MCF 10A (cell line): ENCODE measurements at regions not wholly inside any gene's neighbourhood (a gene's known extent, or its start where the extent isn't known, plus 50 kb on each side); places are given as distances from the start of the nearest gene placed in this dataset.

Experiments
- BruUV-seq: library from RNA; stranded (reverse); fragments of 400-500 nt; replicated peaks from 2 replicates; lab custom pipeline; 2021; lab: Mats Ljungman, UMichigan
- CTCF ChIA-PET: fragments of 300-600 bp; sonication (Branson Sonifier 250); formaldehyde crosslinking; extraction: SDS; loops from one replicate; lab custom pipeline; 2021; ENCODE audit warnings: antibody characterized with exemption, inconsistent platforms; lab: Yijun Ruan, JAX
- POLR2A ChIA-PET: fragments of 300-600, 350-650 bp; sonication (Branson Sonifier 250); formaldehyde crosslinking; extraction: SDS; loops from one replicate; lab custom pipeline; 2020; ENCODE audit warnings: antibody characterized with exemption, inconsistent platforms; lab: Yijun Ruan, JAX
- DNase-seq: peaks from one replicate; pipeline ENCODE4 v3.0.0-alpha.2; 2018; ENCODE audit not compliant: unreplicated experiment
- H3K27ac Mint-ChIP-seq: one replicate; pipeline ENCODE4 v1.8.0; 2022; ENCODE audit warnings: mild to moderate bottlenecking, low read depth, mixed read lengths; ENCODE audit not compliant: unreplicated experiment
- H3K27me3 Mint-ChIP-seq: one replicate; pipeline ENCODE4 v1.8.0; 2022; ENCODE audit warnings: mixed read lengths; ENCODE audit not compliant: insufficient read depth, unreplicated experiment
- H3K36me3 Mint-ChIP-seq: one replicate; pipeline ENCODE4 v1.8.0; 2022; ENCODE audit warnings: mild to moderate bottlenecking, moderate library complexity, mixed read lengths; ENCODE audit not compliant: insufficient read depth, unreplicated experiment
- H3K4me1 Mint-ChIP-seq: one replicate; pipeline ENCODE4 v1.8.0; 2022; ENCODE audit warnings: mixed read lengths; ENCODE audit not compliant: insufficient read depth, unreplicated experiment
- H3K4me3 Mint-ChIP-seq: one replicate; pipeline ENCODE4 v1.8.0; 2022; ENCODE audit warnings: mild to moderate bottlenecking, moderate library complexity, mixed read lengths; ENCODE audit not compliant: unreplicated experiment
- H3K9me3 Mint-ChIP-seq: one replicate; pipeline ENCODE4 v1.8.0; 2022; ENCODE audit warnings: mixed read lengths; ENCODE audit not compliant: unreplicated experiment
- intact Hi-C: fragments of 100-400 bp; cut with micrococcal nuclease; formaldehyde crosslinking; loops from 2 replicates; pipeline ENCODE4 v1.14.1; 2022
- TF ChIP-seq, protein P1 (sequence below): fragments of 200-600 bp; IDR thresholded peaks from one replicate; pipeline ENCODE4 v1.8.0; 2022; ENCODE audit warnings: antibody characterized with exemption, mild to moderate bottlenecking; ENCODE audit not compliant: unreplicated experiment

DNA sequence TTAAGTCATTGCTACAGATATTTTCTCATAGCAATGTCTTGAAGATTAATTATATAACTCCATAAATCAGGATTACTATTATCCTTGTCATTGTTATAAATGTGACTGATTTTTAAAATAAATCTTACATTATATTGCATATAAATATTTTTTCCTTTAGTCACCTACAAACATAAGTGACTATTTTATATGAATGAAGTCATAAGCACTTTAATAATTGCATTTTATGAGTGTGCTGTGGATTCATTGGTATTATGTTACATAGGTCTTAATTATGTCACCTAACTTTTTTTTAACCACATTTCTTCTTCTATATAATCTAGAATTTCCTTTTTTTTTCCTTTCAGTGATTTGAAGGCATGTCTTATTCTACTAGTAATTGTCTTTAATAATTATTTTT is 1191.2 kb downstream of the NSUN3 start:
- TF ChIP-seq, protein P1, sequence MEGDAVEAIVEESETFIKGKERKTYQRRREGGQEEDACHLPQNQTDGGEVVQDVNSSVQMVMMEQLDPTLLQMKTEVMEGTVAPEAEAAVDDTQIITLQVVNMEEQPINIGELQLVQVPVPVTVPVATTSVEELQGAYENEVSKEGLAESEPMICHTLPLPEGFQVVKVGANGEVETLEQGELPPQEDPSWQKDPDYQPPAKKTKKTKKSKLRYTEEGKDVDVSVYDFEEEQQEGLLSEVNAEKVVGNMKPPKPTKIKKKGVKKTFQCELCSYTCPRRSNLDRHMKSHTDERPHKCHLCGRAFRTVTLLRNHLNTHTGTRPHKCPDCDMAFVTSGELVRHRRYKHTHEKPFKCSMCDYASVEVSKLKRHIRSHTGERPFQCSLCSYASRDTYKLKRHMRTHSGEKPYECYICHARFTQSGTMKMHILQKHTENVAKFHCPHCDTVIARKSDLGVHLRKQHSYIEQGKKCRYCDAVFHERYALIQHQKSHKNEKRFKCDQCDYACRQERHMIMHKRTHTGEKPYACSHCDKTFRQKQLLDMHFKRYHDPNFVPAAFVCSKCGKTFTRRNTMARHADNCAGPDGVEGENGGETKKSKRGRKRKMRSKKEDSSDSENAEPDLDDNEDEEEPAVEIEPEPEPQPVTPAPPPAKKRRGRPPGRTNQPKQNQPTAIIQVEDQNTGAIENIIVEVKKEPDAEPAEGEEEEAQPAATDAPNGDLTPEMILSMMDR: no peak
- CTCF ChIA-PET: interaction anchor here (1.0 kb wide), 1 partner anchor 15 kb away, joined by 3 read pairs; no protein-coding TSS in a partner anchor
- no peaks in the 10 kb centered on the region for H3K4me1 Mint-ChIP-seq
- POLR2A ChIA-PET: no interaction called here
- no TSS peak for BruUV-seq
- H3K27me3 Mint-ChIP-seq: peaks cover 56% of the 10 kb centered on the region
- no peaks in the 10 kb centered on the region for H3K36me3 Mint-ChIP-seq
- H3K9me3 Mint-ChIP-seq: no peaks in the 10 kb centered on the region
- no peak for DNase-seq
- intact Hi-C loops: no loop called here
- H3K4me3 Mint-ChIP-seq: no peak overlapping the region
- H3K27ac Mint-ChIP-seq: no peak overlapping the region

DNA sequence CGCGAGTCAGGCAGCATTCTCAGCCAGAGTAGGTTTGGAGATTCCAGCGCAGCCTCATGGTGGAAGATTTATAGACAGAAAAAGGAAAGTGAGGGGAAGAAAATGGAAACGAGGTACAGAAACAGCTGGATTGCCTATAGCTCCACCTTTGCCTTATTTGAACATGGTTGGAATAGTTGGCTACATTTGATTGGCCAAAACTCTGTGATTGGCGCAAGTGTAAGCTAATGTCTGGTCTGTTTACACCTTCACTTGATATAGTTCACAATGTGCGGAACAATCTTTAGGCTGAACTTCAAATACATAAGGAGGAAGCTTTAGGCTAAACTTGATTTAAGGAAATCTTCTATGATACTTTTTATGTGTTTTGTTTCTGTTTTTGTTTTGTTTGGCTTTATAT is 1191.9 kb downstream of the NSUN3 start:
- Mint-ChIP-seq H3K4me1 (no peaks in the 10 kb centered on the region), H3K4me3 (no peak overlapping the region), H3K27ac (no peak overlapping the region), H3K27me3 (peaks cover 56% of the 10 kb centered on the region), H3K9me3 (no peaks in the 10 kb centered on the region), H3K36me3 (no peaks in the 10 kb centered on the region)
- BruUV-seq: no TSS peak
- POLR2A ChIA-PET: no interaction called here
- TF ChIP-seq, protein P1: no peak
- no peak for DNase-seq
- intact Hi-C loops: no loop called here
- CTCF ChIA-PET: interaction anchor here (1.0 kb wide), 1 partner anchor 16 kb away, joined by 3 read pairs; no protein-coding TSS in a partner anchor

DNA sequence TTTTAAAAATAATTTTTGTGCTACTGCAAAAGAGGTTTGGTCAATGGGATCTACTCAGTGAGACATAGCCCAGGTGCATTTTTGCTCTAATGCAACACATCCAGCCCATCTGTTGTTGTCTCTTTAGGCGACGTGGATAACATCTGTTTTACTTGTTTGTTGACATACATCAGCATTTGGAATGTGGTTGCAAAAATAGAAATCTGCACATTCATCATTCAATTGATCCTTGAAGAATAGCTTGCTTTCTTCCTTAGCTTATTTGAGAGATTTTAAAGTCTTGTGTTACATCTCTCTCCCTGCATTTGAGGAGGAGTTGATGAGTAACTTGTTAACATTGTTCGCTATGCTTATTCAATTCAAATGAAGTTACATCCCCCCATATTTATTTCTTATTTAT is 1202.3 kb downstream of the NSUN3 start:
- CTCF ChIA-PET: interaction anchor here (1.0 kb wide), 1 partner anchor 87 kb away, joined by 3 read pairs; no protein-coding TSS in a partner anchor
- no TSS peak for BruUV-seq

DNA sequence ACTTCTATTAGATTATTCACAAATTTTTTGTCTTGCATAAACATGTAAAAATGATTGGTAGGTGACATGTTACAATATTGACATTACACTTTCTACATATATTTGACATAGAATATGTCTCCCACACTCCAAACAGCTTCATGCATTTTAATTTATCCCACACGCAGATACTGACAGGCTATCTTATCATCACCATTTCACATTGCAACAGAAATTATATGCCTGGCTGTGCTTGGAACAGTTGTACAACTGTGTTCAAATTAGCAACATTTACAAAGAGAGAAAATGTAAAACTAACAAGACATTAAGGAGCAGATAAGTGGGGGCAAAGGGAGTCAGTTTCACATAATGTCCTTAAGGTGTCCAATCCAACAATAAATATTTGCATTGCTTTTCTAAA is 1208.5 kb downstream of the NSUN3 start:
- TF ChIP-seq, protein P1: no peak
- POLR2A ChIA-PET: interaction anchor here (0.6 kb wide), 1 partner anchor 1419 kb away, joined by 3 read pairs; no protein-coding TSS in a partner anchor
- Mint-ChIP-seq H3K36me3 (no peaks in the 10 kb centered on the region), H3K27ac (no peak overlapping the region), H3K9me3 (no peaks in the 10 kb centered on the region), H3K4me1 (no peaks in the 10 kb centered on the region), H3K27me3 (peaks cover 73% of the 10 kb centered on the region), H3K4me3 (no peak overlapping the region)
- CTCF ChIA-PET: no interaction called here
- DNase-seq: no peak
- BruUV-seq: no TSS peak
- intact Hi-C loops: no loop called here

More for the DNA sequence above, 1202.3 kb downstream of the NSUN3 start:
- Mint-ChIP-seq H3K27me3 (peaks cover 63% of the 10 kb centered on the region), H3K4me3 (no peak overlapping the region), H3K4me1 (no peaks in the 10 kb centered on the region), H3K36me3 (no peaks in the 10 kb centered on the region), H3K27ac (no peak overlapping the region), H3K9me3 (no peaks in the 10 kb centered on the region)
- POLR2A ChIA-PET: no interaction called here
- intact Hi-C loops: no loop called here
- TF ChIP-seq, protein P1: no peak
- no peak for DNase-seq
